Progenitor cell of endocrine pancreas (in vitro differentiated cells): ENCODE measurements at regions not wholly inside any gene's neighbourhood (a gene's known extent, or its start where the extent isn't known, plus 50 kb on each side); places are given as distances from the start of the nearest gene placed in this dataset.

ENCODE experiments used
- DNase-seq: peaks from one replicate; pipeline ENCODE4 v3.0.0; 2021; ENCODE audit warnings: low spot score; ENCODE audit not compliant: unreplicated experiment
- H3K27ac Mint-ChIP-seq: 2 replicates; pipeline ENCODE4 v1.8.0; 2021; ENCODE audit warnings: mild to moderate bottlenecking, moderate library complexity, mixed read lengths
- H3K27me3 Mint-ChIP-seq: 2 replicates; pipeline ENCODE4 v1.8.0; 2021; ENCODE audit warnings: mixed read lengths
- H3K36me3 Mint-ChIP-seq: 2 replicates; pipeline ENCODE4 v1.8.0; 2022; ENCODE audit warnings: mixed read lengths; ENCODE audit not compliant: insufficient read depth
- H3K4me1 Mint-ChIP-seq: 2 replicates; pipeline ENCODE4 v1.8.0; 2021; ENCODE audit warnings: low read depth, mixed read lengths
- H3K4me3 Mint-ChIP-seq: 2 replicates; pipeline ENCODE4 v1.8.0; 2021; ENCODE audit warnings: low read depth, mild to moderate bottlenecking, moderate library complexity, mixed read lengths
- H3K9me3 Mint-ChIP-seq: 2 replicates; pipeline ENCODE4 v1.8.0; 2021; ENCODE audit warnings: low read depth, mixed read lengths
- TF ChIP-seq, protein P1 (sequence below): fragments of 200-600 bp; sonication (generic); IDR thresholded peaks from one replicate; pipeline ENCODE4 v1.5.0; 2021; ENCODE audit warnings: antibody characterized with exemption, mild to moderate bottlenecking; ENCODE audit not compliant: unreplicated experiment

DNA sequence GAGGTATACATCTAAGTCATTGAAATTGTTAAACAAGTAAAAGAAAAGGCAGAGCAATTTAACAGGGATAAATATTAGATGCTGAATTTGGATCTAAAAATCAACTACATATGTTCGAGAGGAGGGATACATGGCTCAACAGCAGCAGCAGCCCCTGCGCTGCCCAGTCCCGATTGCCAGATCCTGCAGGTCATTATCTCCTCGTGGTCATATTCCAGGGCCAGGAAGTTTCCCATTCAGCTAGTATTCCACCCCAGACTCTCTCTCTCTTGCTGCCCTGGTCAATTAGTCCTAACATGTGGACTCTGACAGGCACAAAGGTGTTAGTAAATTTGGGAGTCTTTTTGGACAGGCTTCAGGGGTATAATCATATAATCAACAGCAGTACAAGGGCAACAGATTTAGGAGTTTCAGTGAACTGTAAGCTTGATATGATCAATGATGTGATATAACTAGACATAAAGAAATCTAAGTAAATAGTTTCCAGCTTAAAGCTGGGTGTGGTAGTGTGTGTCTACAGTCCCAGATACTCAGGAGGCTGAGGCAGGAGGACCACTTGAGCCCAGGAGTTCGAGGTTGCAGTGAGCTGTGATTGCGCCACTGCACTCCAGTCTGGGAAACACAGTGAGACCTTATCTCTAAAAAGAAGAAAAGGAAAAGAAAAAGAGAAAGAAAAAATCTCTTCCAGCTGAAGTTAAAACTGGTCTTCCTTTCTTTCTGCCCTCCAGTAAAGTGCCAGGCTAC, 96.5 kb upstream of the MED13 start:
- Mint-ChIP-seq H3K27me3 (no peaks in the 10 kb centered on the region), H3K9me3 (peaks cover 3% of the 10 kb centered on the region), H3K27ac (no peak overlapping the region), H3K4me1 (peaks cover 13% of the 10 kb centered on the region), H3K36me3 (no peaks in the 10 kb centered on the region), H3K4me3 (no peak overlapping the region)
- no peak for DNase-seq
- TF ChIP-seq, protein P1, sequence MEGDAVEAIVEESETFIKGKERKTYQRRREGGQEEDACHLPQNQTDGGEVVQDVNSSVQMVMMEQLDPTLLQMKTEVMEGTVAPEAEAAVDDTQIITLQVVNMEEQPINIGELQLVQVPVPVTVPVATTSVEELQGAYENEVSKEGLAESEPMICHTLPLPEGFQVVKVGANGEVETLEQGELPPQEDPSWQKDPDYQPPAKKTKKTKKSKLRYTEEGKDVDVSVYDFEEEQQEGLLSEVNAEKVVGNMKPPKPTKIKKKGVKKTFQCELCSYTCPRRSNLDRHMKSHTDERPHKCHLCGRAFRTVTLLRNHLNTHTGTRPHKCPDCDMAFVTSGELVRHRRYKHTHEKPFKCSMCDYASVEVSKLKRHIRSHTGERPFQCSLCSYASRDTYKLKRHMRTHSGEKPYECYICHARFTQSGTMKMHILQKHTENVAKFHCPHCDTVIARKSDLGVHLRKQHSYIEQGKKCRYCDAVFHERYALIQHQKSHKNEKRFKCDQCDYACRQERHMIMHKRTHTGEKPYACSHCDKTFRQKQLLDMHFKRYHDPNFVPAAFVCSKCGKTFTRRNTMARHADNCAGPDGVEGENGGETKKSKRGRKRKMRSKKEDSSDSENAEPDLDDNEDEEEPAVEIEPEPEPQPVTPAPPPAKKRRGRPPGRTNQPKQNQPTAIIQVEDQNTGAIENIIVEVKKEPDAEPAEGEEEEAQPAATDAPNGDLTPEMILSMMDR = no peak

DNA sequence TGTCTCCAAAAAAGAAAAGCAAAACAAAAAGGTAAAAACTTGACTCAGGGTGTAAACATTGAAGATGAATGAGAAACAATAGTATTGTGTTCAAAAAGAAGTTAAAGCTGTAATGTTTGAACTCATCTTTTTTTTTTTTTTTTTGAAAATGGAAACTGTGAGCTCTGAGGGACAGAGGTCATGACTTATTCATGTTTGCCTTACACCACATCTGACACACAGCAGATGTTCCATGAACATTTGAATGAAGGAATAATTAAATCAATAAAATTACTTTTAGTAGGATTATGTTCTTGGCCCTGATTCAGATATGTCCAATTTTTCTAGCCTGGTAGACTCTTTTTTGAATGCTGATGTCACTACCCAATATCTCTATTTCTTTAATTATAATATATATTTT, 95.7 kb upstream of the MED13 start:
- Mint-ChIP-seq H3K27me3 (no peaks in the 10 kb centered on the region), H3K9me3 (peaks cover 3% of the 10 kb centered on the region), H3K4me3 (no peak overlapping the region), H3K4me1 (peaks cover 13% of the 10 kb centered on the region), H3K27ac (no peak overlapping the region), H3K36me3 (no peaks in the 10 kb centered on the region)
- TF ChIP-seq, protein P1 = no peak
- DNase-seq = no peak

DNA sequence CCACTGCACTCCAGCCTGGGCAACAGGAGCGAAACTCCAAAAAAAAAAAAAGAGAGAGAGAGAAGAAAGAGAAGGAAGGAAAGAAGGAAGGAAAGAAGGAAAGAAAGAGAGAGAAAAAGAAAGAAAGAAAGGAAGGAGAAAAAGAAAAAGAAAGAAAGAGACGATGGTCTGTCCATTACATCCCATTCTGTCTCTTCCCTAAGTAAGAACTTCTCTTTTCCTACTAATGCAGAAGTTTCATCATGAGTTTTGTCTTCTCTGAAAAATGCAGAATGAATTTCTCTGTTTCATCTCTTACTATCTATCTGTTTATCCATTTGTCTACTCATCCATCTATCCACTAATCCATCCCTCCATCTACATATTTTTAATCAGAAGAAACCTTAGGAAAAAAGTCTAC, 94.9 kb upstream of the MED13 start:
- H3K27me3 Mint-ChIP-seq = no peaks in the 10 kb centered on the region
- H3K4me1 Mint-ChIP-seq = peaks cover 8% of the 10 kb centered on the region

DNA sequence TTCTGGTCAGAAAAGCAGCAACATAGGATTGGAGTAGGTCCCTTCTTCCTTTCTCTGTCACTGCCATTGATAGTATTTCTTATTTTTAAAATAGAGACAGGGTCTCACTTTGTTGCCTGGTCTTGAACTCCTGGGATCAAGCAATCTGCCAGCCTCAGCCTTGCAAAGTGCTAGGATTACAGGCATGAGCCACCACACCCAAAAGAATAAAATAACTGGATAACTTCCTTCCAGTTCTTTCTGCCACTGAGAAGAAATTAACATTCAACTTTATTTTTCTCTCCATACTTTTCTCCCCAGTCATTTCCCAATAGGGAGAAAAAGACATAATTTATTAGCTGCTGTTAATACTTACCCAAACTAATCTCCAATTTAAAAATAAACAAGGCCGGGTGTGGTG, 91.9 kb upstream of the MED13 start:
- H3K27me3 Mint-ChIP-seq = no peaks in the 10 kb centered on the region
- H3K4me3 Mint-ChIP-seq = no peak overlapping the region
- no peaks in the 10 kb centered on the region for H3K9me3 Mint-ChIP-seq
- H3K36me3 Mint-ChIP-seq = no peaks in the 10 kb centered on the region
- DNase-seq = no peak
- H3K27ac Mint-ChIP-seq = no peak overlapping the region
- H3K4me1 Mint-ChIP-seq = no peaks in the 10 kb centered on the region
- TF ChIP-seq, protein P1 = no peak

More for the DNA sequence above, 94.9 kb upstream of the MED13 start:
- peaks cover 3% of the 10 kb centered on the region for H3K9me3 Mint-ChIP-seq
- no peak for DNase-seq
- no peak overlapping the region for H3K4me3 Mint-ChIP-seq
- no peak overlapping the region for H3K27ac Mint-ChIP-seq
- TF ChIP-seq, protein P1 = no peak
- H3K36me3 Mint-ChIP-seq = no peaks in the 10 kb centered on the region

DNA sequence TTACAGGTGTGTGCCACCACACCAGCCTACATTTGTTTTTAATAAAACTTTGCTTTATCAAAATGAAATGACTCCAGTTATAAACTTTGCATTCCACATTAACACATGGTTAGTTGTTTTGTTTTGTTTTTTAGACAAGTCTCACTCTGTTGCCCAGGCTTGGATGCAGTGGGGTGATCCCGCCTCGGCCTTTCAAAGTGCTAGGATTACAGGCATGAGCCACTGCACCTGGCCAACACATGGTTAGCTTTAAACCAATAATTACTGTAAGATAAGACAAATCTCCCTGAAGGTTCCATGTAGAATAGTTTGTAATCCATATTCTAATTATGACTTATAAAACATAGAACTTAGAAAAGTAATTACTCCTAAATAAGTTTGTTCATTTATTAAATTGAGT, 89.8 kb upstream of the MED13 start:
- DNase-seq = no peak
- TF ChIP-seq, protein P1 = no peak
- no peaks in the 10 kb centered on the region for H3K27me3 Mint-ChIP-seq
- no peak overlapping the region for H3K4me3 Mint-ChIP-seq
- no peak overlapping the region for H3K27ac Mint-ChIP-seq
- no peaks in the 10 kb centered on the region for H3K9me3 Mint-ChIP-seq
- H3K4me1 Mint-ChIP-seq = peaks cover 2% of the 10 kb centered on the region
- H3K36me3 Mint-ChIP-seq = no peaks in the 10 kb centered on the region
